D721Med (cell line): ENCODE measurements at regions not wholly inside any gene's neighbourhood (a gene's known extent, or its start where the extent isn't known, plus 50 kb on each side); places are given as distances from the start of the nearest gene placed in this dataset.

Source experiments
- DNase-seq: peaks from one replicate; pipeline ENCODE4 v3.0.0; 2011; ENCODE audit warnings: low spot score; ENCODE audit not compliant: insufficient read length
- FAIRE-seq: peaks from 2 replicates; lab custom pipeline; 2011; peaks lifted over from hg19 to GRCh38; lab: Jason Lieb, UNC
- TF ChIP-seq, protein P1 (sequence below): IDR thresholded peaks from 2 replicates; pipeline ENCODE4 v1.5.1; 2012; ENCODE audit warnings: mild to moderate bottlenecking, control low read depth; ENCODE audit not compliant: insufficient read depth; ENCODE audit errors: missing control alignments

DNA sequence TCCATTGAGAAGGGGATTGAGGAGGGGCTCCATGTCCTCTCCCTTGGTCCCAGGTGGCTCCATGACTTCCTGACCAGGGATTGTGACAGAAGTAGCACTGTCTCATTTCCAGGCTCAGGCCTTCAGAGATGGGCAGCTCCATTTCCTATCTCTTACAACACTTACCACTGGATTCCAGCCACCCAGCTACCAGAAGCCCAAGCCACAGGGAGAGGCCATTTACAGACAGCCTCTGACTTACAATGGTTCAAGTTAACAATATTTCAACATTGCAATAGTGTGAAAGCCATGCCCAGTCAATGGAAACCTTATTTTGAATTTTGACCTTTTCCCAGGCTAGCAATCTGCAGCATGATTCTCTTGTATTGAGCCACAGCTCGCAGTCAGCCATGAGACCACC lies 164.9 kb upstream of the AGAP1 start:
- FAIRE-seq (no peak), DNase-seq (no peak)
- TF ChIP-seq, protein P1, sequence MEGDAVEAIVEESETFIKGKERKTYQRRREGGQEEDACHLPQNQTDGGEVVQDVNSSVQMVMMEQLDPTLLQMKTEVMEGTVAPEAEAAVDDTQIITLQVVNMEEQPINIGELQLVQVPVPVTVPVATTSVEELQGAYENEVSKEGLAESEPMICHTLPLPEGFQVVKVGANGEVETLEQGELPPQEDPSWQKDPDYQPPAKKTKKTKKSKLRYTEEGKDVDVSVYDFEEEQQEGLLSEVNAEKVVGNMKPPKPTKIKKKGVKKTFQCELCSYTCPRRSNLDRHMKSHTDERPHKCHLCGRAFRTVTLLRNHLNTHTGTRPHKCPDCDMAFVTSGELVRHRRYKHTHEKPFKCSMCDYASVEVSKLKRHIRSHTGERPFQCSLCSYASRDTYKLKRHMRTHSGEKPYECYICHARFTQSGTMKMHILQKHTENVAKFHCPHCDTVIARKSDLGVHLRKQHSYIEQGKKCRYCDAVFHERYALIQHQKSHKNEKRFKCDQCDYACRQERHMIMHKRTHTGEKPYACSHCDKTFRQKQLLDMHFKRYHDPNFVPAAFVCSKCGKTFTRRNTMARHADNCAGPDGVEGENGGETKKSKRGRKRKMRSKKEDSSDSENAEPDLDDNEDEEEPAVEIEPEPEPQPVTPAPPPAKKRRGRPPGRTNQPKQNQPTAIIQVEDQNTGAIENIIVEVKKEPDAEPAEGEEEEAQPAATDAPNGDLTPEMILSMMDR: no peak

DNA sequence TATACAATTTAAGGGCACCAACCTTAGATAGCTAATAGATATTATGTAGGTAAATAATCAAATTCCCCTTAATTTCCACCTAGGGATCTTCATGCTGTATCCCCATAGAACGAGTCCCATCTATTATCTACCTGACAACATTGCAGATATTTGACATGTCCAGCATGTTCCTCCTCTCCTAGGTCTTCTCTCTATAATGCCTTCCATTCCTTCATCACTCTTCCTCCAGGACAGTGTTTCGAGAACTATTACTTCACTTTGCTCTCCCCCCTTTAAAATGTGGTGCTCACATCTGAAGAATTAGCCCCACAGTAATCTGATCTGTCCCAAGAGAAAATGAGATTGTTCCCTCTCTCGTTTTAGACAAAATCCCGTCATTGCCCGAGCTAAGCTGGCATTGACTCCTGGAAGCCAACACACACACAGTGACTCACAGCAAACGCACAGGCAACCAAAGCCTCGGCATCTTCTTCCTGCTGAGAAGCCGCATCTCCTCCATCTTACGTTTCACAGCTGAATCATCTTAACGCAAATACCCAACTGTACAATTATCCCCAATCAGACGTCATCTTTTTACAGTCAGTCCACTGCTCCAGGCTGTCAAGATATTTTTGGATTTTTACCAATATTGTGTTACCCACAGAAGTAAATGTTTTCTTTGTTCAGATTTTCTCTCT lies 162.9 kb upstream of the AGAP1 start:
- TF ChIP-seq, protein P1: no peak
- FAIRE-seq (no peak), DNase-seq (no peak)

DNA sequence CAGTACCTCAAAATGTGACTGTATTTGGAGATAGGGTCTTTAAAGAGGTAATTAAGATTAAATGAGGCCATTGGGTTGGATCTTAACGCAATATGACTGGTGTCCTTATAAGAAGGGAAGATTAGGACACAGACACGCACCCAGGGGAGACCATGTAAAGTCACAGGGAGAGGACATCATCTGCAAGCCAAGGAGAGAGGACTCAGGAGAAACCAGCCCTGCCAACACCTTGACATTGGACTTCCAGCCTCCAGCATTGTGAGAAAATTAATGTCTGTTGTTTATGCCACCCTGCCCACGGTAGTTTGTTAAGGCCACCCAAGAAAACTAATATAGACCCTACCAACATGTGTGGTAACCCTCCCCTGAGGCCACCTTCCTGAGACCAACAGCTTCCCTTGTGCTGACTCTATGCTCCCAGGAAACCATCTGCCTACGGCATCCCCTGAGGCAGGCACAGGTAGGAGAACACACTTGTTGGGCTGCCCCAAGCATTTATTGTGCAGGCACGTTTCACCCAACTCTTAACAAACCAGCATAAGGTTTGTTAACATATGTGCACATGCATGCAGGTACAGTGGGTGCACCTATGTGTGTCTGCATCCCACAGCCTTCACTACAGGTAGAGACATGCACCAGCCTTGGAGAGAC lies 161.5 kb upstream of the AGAP1 start:
- DNase-seq (no peak), FAIRE-seq (no peak)
- TF ChIP-seq, protein P1: no peak

DNA sequence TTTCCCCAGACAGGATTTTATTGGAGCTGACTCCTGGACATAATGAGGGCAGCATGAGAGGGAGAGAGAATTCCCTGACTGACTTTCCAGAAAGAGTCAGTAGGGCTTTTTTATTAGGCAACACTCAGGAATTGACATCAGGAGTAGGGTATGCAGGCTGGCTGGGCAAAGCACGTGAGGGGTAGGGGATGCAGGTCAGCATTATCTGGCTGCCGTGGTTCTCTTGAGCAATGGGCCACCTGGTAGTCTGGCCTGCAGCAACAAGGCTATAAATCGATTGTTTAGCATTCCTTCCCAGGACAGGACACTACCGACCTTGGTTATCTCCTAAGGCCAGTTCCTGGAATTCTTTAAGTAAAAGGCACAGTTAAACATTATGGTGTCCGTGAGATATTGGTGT lies 160.8 kb upstream of the AGAP1 start:
- TF ChIP-seq, protein P1: no peak
- DNase-seq: no peak
- no peak for FAIRE-seq

DNA sequence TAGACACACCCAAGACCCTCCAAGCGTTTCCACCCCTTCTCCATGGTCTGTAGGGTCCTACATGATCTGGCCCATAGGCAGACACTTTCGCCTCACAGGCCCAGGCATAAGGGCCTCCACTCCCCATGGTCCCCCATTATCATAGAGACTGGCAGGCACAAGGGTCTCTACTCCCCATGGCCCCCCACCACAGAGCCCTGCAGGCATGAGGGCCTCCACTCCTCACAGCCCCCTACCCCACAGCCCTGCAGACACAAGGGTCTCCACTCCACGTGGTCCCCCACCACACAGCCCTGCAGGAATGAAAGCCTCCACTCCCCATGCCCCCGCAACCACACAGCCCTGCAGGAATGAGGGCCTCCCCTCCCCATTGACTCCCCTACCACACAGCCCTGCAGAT lies 159.7 kb upstream of the AGAP1 start:
- TF ChIP-seq, protein P1: no peak
- DNase-seq (no peak), FAIRE-seq (no peak)

DNA sequence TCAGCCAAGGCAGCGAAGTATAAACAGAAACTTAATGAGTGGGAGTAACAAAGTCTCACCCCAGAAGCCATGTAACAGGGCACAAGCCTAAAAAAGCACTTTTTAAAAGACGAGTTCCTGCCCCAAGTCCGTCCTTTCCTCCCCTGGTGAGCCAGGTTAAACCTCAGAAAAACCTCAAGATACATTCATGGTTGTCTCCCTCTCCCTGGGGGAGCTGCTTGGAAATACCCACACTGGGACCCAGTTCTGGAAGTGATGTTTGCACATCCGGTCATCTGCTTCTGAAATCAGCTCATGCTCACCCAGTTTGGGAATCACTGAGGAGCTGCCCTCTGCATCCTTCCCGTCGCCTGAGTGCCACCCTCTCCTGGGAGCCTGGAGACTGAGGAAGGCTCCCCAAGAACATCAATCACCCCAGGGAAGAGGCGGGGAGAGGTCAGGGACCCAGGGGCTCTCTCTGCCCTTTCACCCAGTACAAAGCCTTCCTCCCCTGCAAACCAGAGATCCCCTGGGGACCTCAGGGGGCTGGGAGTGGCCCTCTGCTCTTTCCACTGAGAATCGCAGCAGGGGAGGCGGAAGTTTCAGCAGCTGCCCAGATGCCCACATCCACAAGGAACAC lies 150.6 kb upstream of the AGAP1 start:
- TF ChIP-seq, protein P1: no peak
- no peak for DNase-seq
- FAIRE-seq: no peak

DNA sequence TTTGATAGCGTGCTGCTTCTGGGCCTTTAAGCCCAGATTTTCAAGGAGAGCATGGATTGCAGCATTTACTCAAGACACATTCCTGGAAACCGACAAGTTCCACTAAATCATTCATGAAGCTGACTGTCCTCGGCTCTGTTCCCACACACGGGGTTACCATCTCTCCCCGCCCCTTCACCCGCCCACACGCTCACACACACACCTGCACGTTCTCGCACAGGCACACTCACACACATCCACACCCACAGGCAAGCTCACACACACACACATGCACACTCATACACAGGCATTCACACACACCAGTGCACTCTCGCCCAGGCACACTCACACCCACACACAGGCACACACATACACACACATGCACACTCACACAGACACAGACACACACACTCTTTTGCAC lies 150.0 kb upstream of the AGAP1 start:
- DNase-seq (no peak), FAIRE-seq (no peak)
- TF ChIP-seq, protein P1: no peak
